A549 (cell line): ENCODE measurements at regions not wholly inside any gene's neighbourhood (a gene's known extent, or its start where the extent isn't known, plus 50 kb on each side); places are given as distances from the start of the nearest gene placed in this dataset.

ENCODE experiments used
- ATAC-seq, 2 experiments: fragments of 200-7000 bp in 1 of 2; fragments of >200 bp in 1 of 2; cut with Nextera tagmentation in 1 of 2; cut with Tn5 transposase in 1 of 2; 3 replicates each; pipeline versions ENCODE4 v1.8.0 to v1.9.1; 2018 to 2020; ENCODE audit warnings: mild to moderate bottlenecking in 1 of 2, moderate library complexity in 1 of 2
- CTCF ChIA-PET: fragments of 300-600 bp; sonication (Branson Sonifier 250); formaldehyde crosslinking; extraction: SDS; loops from one replicate; lab custom pipeline; 2021; ENCODE audit warnings: antibody characterized with exemption, inconsistent platforms; lab: Yijun Ruan, JAX
- POLR2A ChIA-PET: fragments of 350-600 bp; formaldehyde crosslinking; extraction: SDS; loops from one replicate; lab custom pipeline; 2021; ENCODE audit warnings: antibody characterized with exemption, inconsistent platforms; lab: Yijun Ruan, JAX
- DNase-seq, 2 experiments: peaks; one replicate each; pipeline versions ENCODE4 v3.0.0 to v3.0.0-alpha.2; 2011 to 2016; ENCODE audit warnings: low read depth in 1 of 2, low spot score in 1 of 2
- FAIRE-seq: peaks from 2 replicates; lab custom pipeline; 2011; peaks lifted over from hg19 to GRCh38; lab: Jason Lieb, UNC
- H3K27ac ChIP-seq, 2 experiments: fragments of >200 bp; sonication (Bioruptor Twin); formaldehyde crosslinking; 3 replicates each; pipeline ENCODE4 v1.5.1; 2016 to 2017
- H3K4me1 ChIP-seq: fragments of >200 bp; sonication (Bioruptor Twin); formaldehyde crosslinking; 3 replicates; pipeline ENCODE4 v1.6.1; 2016
- H3K4me2 ChIP-seq: fragments of >200 bp; sonication (Bioruptor Twin); formaldehyde crosslinking; 3 replicates; pipeline ENCODE4 v1.6.1; 2016
- H3K4me3 ChIP-seq: fragments of >200 bp; sonication (Bioruptor Twin); formaldehyde crosslinking; 3 replicates; pipeline ENCODE4 v1.5.1; 2016
- H3K9me3 ChIP-seq: fragments of >200 bp; sonication (Bioruptor Twin); formaldehyde crosslinking; 3 replicates; pipeline ENCODE4 v1.6.1; 2016
- BCL3 ChIP-seq: fragments of >200 bp; sonication (Bioruptor Twin); formaldehyde crosslinking; IDR thresholded peaks from 3 replicates; pipeline ENCODE4 v1.6.1; 2016
- CHD2 ChIP-seq: fragments of 150-350 bp; IDR thresholded peaks from 2 replicates; pipeline ENCODE4 v1.6.1; 2014; ENCODE audit warnings: low read length; ENCODE audit not compliant: partially characterized antibody
- CHD4 ChIP-seq: fragments of 200-600 bp; sonication (generic); IDR thresholded peaks from 2 replicates; pipeline ENCODE4 v1.6.1; 2016; ENCODE audit warnings: antibody characterized with exemption, mild to moderate bottlenecking, borderline replicate concordance
- E2F6 ChIP-seq: IDR thresholded peaks from 2 replicates; pipeline ENCODE4 v1.6.1; 2012; ENCODE audit warnings: low read depth, borderline replicate concordance
- EP300 ChIP-seq, 2 experiments: fragments of >200 bp; sonication (Bioruptor Twin); formaldehyde crosslinking; IDR thresholded peaks; 2 replicates in 1 of 2; 3 replicates in 1 of 2; pipeline ENCODE4 v1.6.1; 2016 to 2017
- HMGXB4 ChIP-seq: fragments of 250-450 bp; sonication (Bioruptor Pico); IDR thresholded peaks from 2 replicates; pipeline ENCODE4 v1.5.0; 2021; ENCODE audit warnings: mild to moderate bottlenecking, moderate library complexity, borderline replicate concordance
- HOXA7 ChIP-seq: fragments of 250-450 bp; sonication (Bioruptor Pico); IDR thresholded peaks from 2 replicates; pipeline ENCODE4 v1.5.0; 2020; ENCODE audit warnings: mild to moderate bottlenecking, moderate library complexity
- HOXB13 ChIP-seq: fragments of 250-450 bp; sonication (Bioruptor Pico); IDR thresholded peaks from 2 replicates; pipeline ENCODE4 v1.5.0; 2020; ENCODE audit warnings: low read depth, mild to moderate bottlenecking, moderate library complexity
- JUNB ChIP-seq: fragments of >200 bp; sonication (Bioruptor Twin); formaldehyde crosslinking; IDR thresholded peaks from 2 replicates; pipeline ENCODE4 v1.6.1; 2016
- KDM1A ChIP-seq: fragments of 200-600 bp; sonication (generic); IDR thresholded peaks from 2 replicates; pipeline ENCODE4 v1.6.1; 2016; ENCODE audit warnings: low read depth, mild to moderate bottlenecking
- MAFK ChIP-seq: fragments of 450-650 bp; IDR thresholded peaks from 2 replicates; pipeline ENCODE4 v1.6.1; 2014; ENCODE audit not compliant: partially characterized antibody
- MAX ChIP-seq: IDR thresholded peaks from 2 replicates; pipeline ENCODE4 v1.6.1; 2012
- MAZ ChIP-seq: fragments of 150-350 bp; IDR thresholded peaks from 2 replicates; pipeline ENCODE4 v1.6.1; 2014; ENCODE audit warnings: antibody characterized with exemption, low read depth, low read length, borderline replicate concordance
- POLR2AphosphoS2 ChIP-seq: conservative IDR thresholded peaks from 2 replicates; pipeline ENCODE4 v1.6.1; 2012; ENCODE audit warnings: low read length, improper control_type of control experiment, inconsistent platforms
- RAD21 ChIP-seq, 2 experiments: fragments of >200 bp in 1 of 2; sonication (Bioruptor Twin) in 1 of 2; formaldehyde crosslinking in 1 of 2; IDR thresholded peaks in 1 of 2; conservative IDR thresholded peaks in 1 of 2; 2 replicates in 1 of 2; 3 replicates in 1 of 2; pipeline ENCODE4 v1.6.1; 2012 to 2018; ENCODE audit warnings: inconsistent platforms in 1 of 2
- RARB ChIP-seq: fragments of 250-450 bp; sonication (Bioruptor Pico); IDR thresholded peaks from 2 replicates; pipeline ENCODE4 v1.8.0; 2021; ENCODE audit warnings: mild to moderate bottlenecking, moderate library complexity
- RFX5 ChIP-seq: fragments of 450-650 bp; IDR thresholded peaks from 2 replicates; pipeline ENCODE4 v1.7.1; 2014; ENCODE audit warnings: antibody characterized with exemption, mild to moderate bottlenecking, moderate library complexity
- RNF2 ChIP-seq: fragments of 200-600 bp; sonication (generic); IDR thresholded peaks from 2 replicates; pipeline ENCODE4 v1.6.1; 2016; ENCODE audit warnings: low read depth, mild to moderate bottlenecking, antibody characterized with exemption, moderate library complexity, borderline replicate concordance
- SREBF2 ChIP-seq: fragments of 450-650 bp; IDR thresholded peaks from 2 replicates; pipeline ENCODE4 v1.6.1; 2014; ENCODE audit warnings: mild to moderate bottlenecking, moderate library complexity
- USF2 ChIP-seq: fragments of 450-650 bp; IDR thresholded peaks from 2 replicates; pipeline ENCODE4 v1.6.1; 2014; ENCODE audit warnings: antibody characterized with exemption
- WGBS: methylation state at CpG from one replicate; pipeline ENCODE4 v1.1.6; 2017; ENCODE audit errors: missing lambda C conversion rate; 5-methylcytosine and 5-hydroxymethylcytosine counted together

GRCh38 chr16:26727848-26728247 is 338.9 kb upstream of the C16orf82 start:
- DNase-seq (no peak), FAIRE-seq (no peak), ATAC-seq (no peak)
- ChIA-PET POLR2A (no interaction called here), CTCF (no interaction called here)
- Histone ChIP-seq H3K4me1 (no peaks in the 10 kb centered on the region), H3K9me3 (no peaks in the 10 kb centered on the region), H3K27ac (no peak overlapping the region), H3K4me3 (no peak overlapping the region), H3K4me2 (no peak overlapping the region)
- TF ChIP-seq RNF2 (no peak), HOXB13 (CRISPR knock-in tag) (no peak), E2F6 (no peak), RAD21 (conservative IDR thresholded peaks at IDR 0.05 in 1 of 2, IDR thresholded peaks at IDR 0.05 in 1 of 2) (no peak), USF2 (no peak), CHD4 (no peak), MAFK (no peak), CHD2 (no peak), MAX (no peak), RFX5 (no peak), RARB (CRISPR knock-in tag) (no peak), SREBF2 (no peak), JUNB (no peak), HMGXB4 (CRISPR knock-in tag) (no peak), POLR2AphosphoS2 (no peak), EP300 (IDR thresholded peaks at IDR 0.05) (no peak)
- 12% methylated on average over 9 of the region's 9 CpGs for WGBS

- no peaks in the 10 kb centered on the region for H3K4me1 ChIP-seq
- FAIRE-seq = no peak
- H3K4me2 ChIP-seq = no peak overlapping the region
- 5% methylated on average over 2 of the region's 2 CpGs for WGBS
- H3K4me3 ChIP-seq = no peak overlapping the region
- H3K27ac ChIP-seq = no peak overlapping the region
- TF ChIP-seq HOXA7 = no peak
- no peak for TF ChIP-seq MAZ
- CTCF ChIA-PET = no interaction called here
- ATAC-seq = no peak
- POLR2A ChIA-PET = no interaction called here
- H3K9me3 ChIP-seq = no peaks in the 10 kb centered on the region
- DNase-seq = no peak
These were observed 336.7 kb upstream of the C16orf82 start for GRCh38 chr16:26729951-26730541.

- H3K4me1 ChIP-seq = no peaks in the 10 kb centered on the region
- no peak overlapping the region for H3K4me3 ChIP-seq
- no peak overlapping the region for H3K27ac ChIP-seq
- POLR2A ChIA-PET = no interaction called here
- WGBS = 6% methylated on average over 4 of the region's 4 CpGs
- FAIRE-seq = no peak
- no peak overlapping the region for H3K4me2 ChIP-seq
- no peak for TF ChIP-seq KDM1A
- no peak for TF ChIP-seq BCL3
- peak; percentile 77 for TF ChIP-seq MAFK
- DNase-seq = no peak
- H3K9me3 ChIP-seq = no peaks in the 10 kb centered on the region
- CTCF ChIA-PET = no interaction called here
- no peak for ATAC-seq
These were observed 335.0 kb upstream of the C16orf82 start for GRCh38 chr16:26731729-26732128.
